HuH-7 (cell line): ENCODE measurements at regions not wholly inside any gene's neighbourhood (a gene's known extent, or its start where the extent isn't known, plus 50 kb on each side); places are given as distances from the start of the nearest gene placed in this dataset.

Experiments
- DNase-seq: peaks from one replicate; pipeline ENCODE4 v3.0.0; 2011; ENCODE audit warnings: low spot score

DNA sequence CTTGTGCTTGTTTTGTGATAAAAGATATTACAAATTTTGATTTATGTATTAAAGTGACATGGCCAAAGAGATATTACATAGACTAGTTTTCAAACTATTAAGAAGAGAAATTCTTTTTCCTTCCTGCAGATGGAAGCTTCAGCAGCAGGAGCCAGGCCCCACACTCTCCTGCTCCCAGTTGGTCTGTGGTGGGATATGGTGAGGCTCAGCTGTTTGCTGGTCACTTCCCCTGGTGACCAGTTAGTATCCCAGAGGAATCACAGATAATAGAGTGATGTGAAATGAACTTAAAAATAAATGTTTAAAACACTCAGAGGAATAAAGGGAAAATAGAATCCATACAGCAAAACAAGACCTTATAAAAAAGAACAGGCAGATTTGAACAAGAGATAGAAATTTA is 154.7 kb downstream of the KTN1 start:
- no peak for DNase-seq

DNA sequence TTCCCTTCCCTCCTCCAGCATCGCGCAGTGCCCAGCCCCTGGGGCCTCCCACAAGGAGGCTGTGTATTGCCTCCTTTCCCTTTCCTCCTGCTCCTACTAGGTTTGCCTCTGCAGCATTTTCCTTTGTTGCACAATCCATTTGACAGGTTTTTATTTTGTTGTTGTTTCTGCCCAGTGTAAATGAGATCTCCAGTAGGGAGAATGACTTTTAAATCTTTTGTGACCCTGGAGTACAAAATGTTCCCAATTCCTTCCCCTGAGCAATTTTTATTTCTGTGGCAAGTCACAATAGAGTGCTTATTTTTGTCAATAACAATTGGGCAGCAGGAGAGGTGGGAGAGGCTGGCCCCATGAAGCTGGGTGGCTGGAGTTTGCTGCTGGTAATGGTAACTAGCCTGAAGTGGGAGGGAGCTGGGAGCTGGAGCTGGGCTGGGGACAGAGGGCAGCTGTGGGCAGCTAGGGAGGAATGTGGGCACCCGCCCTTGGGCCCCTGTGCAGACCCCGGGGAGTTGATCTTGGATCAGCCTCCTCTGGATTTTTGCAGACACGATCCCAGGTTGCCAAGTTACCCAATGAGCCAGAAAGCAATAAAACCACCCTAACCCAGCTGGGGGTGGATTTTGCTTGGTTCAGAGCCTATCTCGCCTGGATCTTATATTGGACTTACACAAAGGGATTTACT is 160.1 kb downstream of the KTN1 start:
- DNase-seq: no peak

DNA sequence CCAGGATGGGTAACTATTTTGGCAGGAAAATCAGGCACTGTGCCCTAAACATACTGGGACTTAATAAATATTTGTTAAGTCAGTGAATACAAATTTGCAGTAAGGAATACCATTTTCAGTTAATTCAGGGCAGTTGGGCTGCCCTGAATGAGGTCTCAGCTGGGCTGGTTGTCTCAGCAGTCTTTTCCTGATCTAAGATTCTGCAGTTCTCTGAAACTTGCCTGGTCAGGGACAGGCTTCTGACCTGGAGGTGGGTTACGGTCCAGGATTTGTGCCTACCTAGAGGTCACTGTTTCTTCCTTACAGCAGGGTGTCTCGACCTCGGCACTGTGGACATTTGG is 160.6 kb downstream of the KTN1 start:
- no peak for DNase-seq

DNA sequence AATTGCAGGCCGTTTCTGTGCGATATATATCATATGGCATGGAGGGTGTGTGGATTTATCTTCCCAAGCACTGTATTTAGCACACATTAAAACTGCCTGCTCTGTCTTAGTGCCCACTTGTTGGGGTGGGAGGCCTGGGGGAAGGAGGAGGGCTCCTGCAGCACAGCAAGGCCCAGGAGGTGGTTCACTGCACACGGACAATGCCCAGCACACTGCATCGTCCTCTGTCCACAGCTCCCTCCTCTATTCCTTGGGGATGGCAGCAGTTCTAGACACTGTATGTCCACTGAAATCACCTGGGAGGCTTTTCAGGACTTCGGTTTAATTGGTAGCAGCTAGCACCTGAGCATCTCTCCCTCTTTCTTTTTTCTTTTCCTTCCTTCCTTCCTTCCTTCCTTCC is 161.2 kb downstream of the KTN1 start:
- no peak for DNase-seq

DNA sequence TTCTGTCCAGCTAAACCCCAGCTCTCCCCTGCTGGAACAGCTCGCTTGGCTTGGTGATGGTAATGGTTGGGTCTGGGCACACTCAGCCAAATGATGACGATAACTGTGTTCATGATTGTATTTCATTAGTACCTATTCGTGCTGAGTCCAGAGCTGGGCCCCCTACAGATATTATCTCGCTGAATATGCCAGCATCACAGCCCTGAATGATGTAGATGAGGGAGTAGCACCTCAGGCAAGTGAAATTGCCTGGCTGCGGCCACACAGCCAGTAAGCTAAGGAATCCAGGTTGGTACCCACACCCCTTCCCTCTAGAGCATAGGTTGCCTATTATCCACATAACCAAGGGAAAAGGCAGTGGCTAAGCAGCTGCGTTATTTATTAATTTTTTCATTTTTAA is 163.5 kb downstream of the KTN1 start:
- DNase-seq: no peak

DNA sequence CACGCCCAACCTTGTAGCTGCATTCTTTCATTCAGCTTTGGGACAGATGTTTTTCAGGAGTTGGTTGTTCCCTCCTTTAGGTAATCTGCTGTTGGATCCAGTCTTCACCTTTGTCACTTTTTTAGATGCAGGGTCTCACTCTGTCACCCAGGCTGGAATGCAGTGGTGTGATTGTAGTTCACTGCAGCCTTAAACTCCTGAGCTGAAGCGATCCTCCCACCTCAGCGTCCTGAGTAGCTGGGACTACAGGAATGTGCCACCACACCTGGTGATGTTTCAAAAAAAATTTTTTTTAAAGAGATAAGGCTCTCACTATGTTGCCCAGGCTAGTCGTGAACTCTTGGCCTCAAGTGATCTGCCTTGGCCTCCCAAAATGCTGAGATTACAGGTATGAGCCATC is 164.3 kb downstream of the KTN1 start:
- DNase-seq: no peak

DNA sequence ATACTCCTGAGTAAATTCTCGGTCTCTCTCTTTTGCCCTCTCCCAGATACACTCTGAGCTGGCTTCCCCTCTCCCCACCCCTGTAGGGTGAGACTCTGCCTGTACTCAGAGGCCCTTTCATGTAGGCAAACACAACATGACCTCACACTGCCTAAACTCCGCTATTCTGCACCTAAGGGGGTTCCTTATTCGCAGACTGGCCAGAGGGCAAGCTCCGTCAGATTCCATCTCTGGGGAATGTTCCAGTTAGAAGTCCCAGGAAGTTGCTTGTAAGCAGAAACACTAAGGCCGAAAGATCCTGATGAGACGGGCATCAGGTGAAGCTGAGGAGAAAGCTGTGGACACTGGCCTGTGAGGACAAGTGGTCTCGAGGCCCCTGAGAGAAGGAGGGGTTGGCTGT is 165.9 kb downstream of the KTN1 start:
- no peak for DNase-seq

DNA sequence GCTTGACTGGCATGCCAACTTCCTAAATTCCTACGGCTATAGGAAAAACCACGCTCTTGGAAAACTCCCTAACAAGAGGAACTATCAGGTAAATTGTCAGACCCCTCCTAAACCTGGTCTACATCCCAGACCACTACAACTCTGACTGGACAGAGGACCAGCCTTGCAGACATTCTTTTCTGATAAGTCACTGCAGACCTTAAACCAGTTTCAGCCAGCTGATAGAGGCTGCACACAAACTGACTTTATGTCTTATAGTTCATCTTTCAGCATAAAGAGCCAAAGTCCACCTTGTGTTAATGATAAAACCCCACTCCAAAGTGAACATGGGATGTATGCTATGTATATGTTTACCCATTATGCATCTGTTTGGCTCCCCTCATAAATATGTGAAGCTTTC is 166.6 kb downstream of the KTN1 start:
- DNase-seq: no peak

DNA sequence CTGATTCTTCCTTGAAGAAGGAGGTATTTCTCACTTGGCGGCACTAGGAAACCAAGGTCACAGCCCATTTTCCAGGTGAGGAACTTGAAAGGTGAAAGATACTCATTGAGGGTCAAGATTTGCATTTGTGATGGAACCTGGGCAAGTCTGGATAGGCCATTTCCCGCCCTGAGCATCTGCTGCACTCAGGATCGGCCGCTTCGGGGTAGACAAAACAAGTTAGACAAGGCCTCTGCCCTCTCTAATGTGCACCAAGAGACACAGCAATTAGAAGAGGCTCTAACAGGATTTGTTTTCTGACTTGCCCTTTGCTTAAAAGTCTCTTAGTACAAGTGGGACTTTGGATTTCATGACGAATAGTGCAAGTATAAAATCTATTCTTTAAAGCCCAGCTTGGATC is 167.2 kb downstream of the KTN1 start:
- DNase-seq: no peak

DNA sequence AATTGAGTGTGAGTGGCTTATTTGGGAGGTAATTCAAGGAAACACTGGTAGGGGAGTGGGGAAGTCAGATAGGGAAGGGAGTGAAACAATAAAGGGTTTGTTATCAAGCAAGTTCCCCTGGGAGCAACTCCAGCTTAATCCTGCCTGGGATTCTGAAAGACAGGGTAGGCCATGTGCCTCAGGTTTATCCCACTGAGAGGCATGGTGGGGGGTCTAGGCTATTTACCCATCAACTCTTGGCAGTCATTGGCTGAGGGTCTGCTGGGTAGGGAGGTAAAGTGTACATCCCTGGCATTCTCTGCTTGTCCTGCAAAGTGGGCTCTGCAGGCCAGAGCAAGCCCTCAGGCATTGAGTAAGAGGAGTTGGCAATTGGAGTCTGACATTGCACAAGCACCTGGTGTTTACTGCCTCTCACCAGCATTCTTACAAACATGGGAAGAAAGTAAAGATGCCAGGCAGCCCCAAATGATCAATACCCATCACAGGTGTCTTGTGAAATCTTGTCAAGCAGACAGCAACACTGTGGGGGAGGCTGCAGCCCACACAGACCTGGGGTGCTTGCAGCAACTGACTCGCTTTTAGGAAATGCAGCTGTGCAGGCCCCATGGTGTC is 169.3 kb downstream of the KTN1 start:
- DNase-seq: peak; percentile 28

DNA sequence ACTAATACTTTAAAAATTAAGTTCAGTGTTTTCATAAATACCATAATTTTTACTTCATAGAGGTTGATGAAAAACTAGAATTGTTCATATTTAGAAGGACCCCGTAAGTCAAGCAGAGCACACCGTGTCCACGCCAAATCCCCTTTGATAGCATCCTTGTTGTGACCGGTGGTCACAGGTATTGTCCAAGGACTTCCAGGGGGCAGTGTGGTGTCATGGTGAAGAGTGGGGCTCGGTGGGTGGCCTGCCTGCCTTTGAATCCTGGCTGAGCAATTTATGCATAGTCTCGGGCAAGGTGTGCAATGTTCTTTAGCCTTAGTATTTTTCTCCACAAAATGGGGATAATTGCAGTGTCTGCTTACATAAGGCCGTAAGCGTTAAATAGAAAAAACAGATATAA is 169.9 kb downstream of the KTN1 start:
- no peak for DNase-seq

DNA sequence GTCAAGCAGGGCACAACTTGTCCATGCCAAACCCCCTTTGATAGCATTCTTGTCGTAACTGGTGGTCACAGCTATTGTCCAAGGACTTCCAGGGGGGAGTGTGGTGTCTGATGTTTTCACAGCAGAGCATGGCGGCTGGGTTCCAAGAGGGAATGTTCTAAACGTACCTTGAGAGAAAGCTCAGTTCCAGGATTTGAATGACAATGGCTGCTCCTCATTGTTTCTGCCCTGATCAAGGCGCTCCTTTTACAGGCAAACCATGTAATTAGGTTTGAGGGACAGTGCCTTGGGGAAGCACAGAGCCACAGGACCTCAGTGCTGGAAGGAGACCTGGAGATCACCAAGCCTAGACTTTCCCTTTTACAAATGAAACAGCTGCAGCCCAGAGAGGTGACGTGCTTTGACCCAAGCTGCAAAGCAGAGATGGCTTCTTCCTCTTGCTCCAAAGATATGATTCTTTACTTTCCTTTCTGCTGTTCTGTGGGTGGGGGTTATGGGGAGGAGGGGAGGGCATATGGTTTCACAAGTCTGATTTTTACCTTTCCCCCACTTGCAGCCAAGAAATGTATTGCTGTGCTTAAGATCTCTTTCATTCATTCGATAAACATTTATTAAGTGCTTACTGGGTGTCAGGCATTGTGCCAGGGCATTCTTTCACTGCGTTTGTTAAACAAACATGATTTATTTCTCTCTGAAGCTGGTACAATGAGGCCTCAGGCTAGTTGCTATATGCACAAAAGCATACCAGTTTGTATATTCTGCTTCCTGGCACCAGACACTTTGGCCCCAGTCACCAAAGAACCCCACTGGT is 172.8 kb downstream of the KTN1 start:
- DNase-seq: no peak

DNA sequence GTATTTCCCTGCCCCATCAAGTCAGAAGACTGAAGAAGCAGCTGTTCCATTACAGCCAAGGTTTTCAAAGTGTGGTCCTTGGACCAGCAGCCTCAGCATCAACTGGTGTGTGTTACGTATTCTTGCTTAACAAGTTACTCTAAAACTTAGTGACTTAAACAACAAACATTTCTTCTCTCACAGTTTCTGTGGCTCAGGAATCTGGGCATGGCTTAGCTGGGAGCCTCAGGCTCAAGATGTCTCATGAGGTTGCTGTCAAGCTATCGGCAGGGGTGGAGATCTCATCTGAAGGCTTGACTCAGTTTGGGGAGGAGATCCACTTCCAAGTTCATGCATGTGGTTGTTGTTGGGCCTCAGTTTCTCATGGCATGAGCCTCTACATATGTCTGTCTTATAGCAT is 174.5 kb downstream of the KTN1 start:
- DNase-seq: no peak

DNA sequence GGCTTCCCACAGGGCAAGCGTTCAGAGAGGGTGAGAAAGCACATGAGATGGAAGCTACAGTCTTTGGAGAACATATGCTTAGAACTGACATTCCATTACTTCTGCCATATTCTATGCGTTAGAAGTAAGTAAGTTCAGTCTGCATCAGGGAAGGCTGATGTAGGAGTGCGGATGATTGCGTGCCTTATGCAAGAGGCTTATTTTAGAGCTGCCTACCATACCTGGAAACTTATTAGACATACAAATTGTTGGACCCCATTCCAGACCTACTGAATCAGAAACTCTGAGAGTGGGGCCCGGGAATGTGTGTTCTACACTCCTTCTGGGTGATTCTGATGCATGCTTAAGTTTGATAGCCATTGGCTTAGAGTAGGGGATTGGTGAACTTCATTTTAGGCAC is 174.9 kb downstream of the KTN1 start:
- no peak for DNase-seq

DNA sequence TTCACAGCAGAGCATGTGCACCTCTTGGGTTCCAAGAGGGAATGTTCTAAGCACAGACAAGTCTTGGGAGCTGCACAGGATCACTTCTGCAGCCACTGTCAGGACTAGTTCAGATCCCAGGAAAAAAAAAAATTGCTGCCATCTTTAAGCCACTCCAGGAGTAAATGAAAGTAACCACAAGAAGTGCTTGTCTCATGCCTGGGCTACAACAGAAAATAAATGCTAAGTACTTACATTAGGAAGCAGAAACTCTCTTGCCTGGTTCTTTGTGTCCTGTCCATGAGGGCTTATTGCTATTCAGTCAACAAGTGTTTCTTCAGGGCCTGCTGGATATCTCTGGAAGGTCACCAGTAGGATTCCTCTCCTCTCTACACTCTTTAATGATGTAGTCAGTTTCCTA is 176.1 kb downstream of the KTN1 start:
- no peak for DNase-seq

DNA sequence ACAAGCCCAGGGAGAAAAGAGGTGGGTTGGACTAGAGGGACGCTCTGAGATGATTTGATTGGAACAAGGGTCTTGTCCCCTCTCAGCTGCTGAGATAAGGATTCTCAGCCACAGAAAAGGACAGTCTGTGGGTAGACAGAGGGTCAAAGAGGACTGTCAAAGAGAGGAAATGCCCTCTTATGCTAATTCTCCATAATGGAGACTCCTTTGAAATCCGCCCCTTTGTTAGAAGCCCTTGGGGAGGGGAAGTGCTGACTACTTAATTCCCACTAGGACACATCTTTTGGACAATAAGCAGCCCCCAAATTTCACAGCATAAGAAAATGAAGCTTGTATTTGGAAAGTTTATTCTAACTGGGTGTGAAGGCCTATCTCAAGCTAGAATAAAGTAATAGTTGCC is 176.6 kb downstream of the KTN1 start:
- DNase-seq: no peak

DNA sequence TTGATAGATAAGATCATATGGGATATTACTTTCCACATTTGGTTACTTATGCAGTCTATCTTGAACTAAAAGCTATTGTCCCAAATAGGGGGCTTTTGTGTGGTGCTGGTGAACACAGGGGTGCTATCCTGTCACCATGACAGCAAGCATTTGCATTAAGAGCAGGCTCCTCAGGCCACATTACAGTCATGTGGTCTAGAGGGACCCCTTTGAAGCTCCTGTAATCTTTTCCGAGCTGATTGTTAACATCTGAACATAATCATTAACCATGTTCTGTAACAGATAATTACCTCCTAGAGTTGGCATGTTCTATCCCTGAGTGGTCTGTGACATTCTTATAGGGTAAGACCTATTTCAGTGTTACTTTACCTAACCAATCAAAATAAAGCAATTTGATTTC is 178.8 kb downstream of the KTN1 start:
- no peak for DNase-seq

DNA sequence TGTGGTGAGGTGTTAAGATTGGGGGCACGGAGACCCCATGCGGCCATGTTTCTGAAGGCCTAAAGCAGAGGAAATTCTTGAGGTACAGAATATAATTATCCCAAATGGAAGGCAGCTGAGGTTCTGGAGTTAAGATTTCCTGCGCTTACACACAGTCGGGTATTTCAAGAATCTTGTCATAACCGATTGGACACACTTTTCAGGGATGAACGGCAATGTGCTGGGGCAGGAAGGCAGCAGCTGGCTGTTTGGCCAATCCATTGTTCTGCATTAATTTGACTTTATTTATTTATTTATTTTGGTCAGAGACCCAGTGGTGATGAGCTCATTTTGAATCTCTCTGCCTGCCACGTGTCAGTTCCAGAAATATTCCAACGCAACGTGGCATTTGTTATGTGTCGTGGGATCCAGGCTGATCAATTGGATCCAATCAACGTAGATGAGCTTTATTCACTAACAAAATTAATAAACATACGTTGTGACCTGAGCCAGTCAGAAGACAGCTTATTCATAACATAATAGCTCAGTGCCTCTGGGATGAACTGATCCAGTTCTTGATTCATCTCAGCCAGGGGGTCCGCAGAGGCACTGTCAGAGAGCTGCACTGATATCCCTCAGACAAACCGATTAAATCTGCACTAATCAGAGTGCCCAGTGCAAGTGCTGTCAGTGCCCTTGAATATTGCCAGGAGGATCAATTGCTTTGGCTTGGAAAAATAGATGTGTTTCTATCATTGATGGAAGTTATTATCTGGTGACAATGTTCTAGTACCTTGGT is 181.0 kb downstream of the KTN1 start:
- no peak for DNase-seq

DNA sequence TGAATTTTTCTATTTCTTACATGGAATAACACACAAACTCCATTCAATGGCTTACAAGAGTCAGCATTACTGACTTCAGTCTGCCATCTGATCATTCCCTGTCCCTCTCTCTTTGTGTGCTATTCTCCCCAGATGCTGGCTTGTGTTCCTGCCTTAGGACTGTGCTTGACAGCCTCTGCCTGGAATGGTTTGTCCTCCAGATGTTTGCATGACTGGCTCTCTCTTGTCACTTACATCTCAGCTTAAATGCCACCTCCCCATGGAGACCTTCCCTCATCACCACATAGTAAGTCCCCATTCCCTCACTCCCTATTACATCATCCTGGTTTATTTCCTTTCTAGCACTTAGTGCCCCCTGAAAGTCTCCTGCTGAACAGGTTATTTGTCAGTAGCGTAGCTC is 181.6 kb downstream of the KTN1 start:
- no peak for DNase-seq

DNA sequence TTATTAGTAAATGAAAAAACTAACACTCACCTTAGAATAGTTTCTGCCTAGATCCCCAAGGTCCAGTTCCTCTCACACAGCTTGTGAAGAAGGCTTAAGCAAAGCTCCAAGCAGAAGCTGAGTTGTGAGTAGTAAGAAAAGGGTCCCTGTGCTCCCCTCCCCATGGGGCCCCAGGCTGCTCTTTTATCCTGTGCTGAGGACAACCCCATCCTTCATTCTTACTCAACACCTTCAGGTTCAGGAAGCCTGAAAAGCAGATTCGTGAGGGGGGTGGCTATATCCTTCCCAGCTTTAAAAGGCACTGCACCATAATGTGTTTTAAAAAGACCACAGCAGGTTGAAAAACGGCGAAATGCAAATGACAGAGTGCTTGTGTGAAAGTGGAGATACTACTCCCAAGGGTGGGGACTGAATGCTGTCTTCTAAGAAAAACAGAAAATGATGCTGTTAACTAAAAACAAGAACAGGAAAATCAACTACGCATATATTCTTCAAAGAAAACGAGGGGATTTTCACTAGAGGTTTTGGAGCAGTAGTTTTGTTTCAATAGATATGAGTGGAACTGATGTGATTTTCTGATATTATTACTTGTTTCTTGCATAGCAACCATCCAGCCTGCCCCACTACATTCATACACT is 182.7 kb downstream of the KTN1 start:
- no peak for DNase-seq

DNA sequence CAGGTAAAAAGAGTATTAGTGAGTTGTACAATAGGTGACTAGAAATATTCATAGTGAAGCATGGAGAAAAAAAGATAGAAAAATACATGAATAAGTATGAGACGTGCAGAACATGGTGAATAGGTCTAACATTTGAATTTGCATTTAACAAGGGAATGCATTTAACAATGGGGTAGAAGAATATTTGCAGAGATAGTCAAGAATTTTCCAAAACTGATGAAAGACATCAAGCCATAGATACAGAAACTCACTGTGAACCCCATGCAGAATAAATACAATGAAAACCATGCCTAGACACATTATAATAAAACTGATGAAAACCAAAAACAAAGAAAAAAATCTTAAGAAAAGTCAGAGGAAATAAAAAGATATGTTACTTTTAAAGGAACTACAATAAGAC is 184.8 kb downstream of the KTN1 start:
- DNase-seq: no peak

DNA sequence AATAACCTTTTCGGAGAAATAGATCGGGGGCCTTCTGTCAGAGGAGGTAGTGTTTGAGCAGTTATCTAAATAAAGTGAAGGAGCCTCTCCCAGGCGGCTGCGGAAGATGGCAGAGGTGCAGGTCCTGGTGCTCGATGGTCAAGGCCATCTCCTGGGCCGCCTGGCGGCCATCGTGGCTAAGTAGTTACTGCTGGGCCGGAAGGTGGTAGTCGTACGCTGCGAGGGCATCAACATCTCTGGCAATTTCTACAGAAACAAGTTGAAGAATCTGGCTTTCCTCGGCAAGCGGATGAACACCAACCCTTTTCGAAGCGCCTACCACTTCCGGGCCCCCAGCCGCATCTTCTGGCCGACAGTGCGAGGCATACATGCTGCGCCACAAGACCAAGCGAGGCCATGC is 186.1 kb downstream of the KTN1 start:
- DNase-seq: no peak
